Sigmoid colon (tissue), 4 donors: ENCODE measurements at regions not wholly inside any gene's neighbourhood (a gene's known extent, or its start where the extent isn't known, plus 50 kb on each side); places are given as distances from the start of the nearest gene placed in this dataset.

ENCODE experiments used
- POLR2AphosphoS5 ChIP-seq, 4 donors: sonication (generic); formaldehyde crosslinking; IDR thresholded peaks; one replicate each; pipeline ENCODE4 v1.6.1; 2017; ENCODE audit warnings: antibody characterized with exemption in 4 of 4
- TF ChIP-seq, protein P1 (sequence below), 4 experiments: fragments of 450-650 bp in 3 of 4; fragments of 200-600 bp in 1 of 4; IDR thresholded peaks; one replicate each; pipeline ENCODE4 v1.5.1; 2016 to 2019; ENCODE audit warnings: antibody characterized with exemption in 4 of 4, mild to moderate bottlenecking in 3 of 4, moderate library complexity in 2 of 4

DNA sequence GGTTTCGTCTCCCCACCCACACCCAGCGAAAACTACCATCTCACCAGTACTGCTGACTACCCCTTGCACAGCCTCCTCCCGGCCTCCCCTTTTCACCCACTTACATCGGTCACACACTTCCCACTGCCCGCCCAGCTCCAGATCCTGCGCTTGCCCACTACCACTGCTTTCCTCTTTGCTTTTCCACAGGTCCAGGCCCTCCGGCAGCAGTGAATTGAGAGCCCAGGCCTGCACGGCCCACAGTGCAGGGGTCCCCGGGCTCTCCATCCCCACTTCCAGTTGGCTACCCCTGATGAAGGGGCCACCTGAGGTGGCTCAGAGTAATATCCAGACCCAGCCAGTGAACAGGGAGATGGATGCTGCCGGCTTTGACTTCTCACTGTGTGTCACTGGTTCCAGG is 120.2 kb upstream of the FSTL4 start:
- TF ChIP-seq, protein P1, sequence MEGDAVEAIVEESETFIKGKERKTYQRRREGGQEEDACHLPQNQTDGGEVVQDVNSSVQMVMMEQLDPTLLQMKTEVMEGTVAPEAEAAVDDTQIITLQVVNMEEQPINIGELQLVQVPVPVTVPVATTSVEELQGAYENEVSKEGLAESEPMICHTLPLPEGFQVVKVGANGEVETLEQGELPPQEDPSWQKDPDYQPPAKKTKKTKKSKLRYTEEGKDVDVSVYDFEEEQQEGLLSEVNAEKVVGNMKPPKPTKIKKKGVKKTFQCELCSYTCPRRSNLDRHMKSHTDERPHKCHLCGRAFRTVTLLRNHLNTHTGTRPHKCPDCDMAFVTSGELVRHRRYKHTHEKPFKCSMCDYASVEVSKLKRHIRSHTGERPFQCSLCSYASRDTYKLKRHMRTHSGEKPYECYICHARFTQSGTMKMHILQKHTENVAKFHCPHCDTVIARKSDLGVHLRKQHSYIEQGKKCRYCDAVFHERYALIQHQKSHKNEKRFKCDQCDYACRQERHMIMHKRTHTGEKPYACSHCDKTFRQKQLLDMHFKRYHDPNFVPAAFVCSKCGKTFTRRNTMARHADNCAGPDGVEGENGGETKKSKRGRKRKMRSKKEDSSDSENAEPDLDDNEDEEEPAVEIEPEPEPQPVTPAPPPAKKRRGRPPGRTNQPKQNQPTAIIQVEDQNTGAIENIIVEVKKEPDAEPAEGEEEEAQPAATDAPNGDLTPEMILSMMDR (IDR thresholded peaks at IDR 0.05), result no peak
- TF ChIP-seq POLR2AphosphoS5 (IDR thresholded peaks at IDR 0.05), result no peak
